Progenitor cell of endocrine pancreas (in vitro differentiated cells): ENCODE measurements at regions not wholly inside any gene's neighbourhood (a gene's known extent, or its start where the extent isn't known, plus 50 kb on each side); places are given as distances from the start of the nearest gene placed in this dataset.

ENCODE experiments used
- DNase-seq: peaks from one replicate; pipeline ENCODE4 v3.0.0; 2021; ENCODE audit warnings: low spot score; ENCODE audit not compliant: unreplicated experiment
- H3K27ac Mint-ChIP-seq: 2 replicates; pipeline ENCODE4 v1.8.0; 2021; ENCODE audit warnings: mild to moderate bottlenecking, moderate library complexity, mixed read lengths
- H3K27me3 Mint-ChIP-seq: 2 replicates; pipeline ENCODE4 v1.8.0; 2021; ENCODE audit warnings: mixed read lengths
- H3K36me3 Mint-ChIP-seq: 2 replicates; pipeline ENCODE4 v1.8.0; 2022; ENCODE audit warnings: mixed read lengths; ENCODE audit not compliant: insufficient read depth
- H3K4me1 Mint-ChIP-seq: 2 replicates; pipeline ENCODE4 v1.8.0; 2021; ENCODE audit warnings: low read depth, mixed read lengths
- H3K4me3 Mint-ChIP-seq: 2 replicates; pipeline ENCODE4 v1.8.0; 2021; ENCODE audit warnings: low read depth, mild to moderate bottlenecking, moderate library complexity, mixed read lengths
- H3K9me3 Mint-ChIP-seq: 2 replicates; pipeline ENCODE4 v1.8.0; 2021; ENCODE audit warnings: low read depth, mixed read lengths
- TF ChIP-seq, protein P1 (sequence below): fragments of 200-600 bp; sonication (generic); IDR thresholded peaks from one replicate; pipeline ENCODE4 v1.5.0; 2021; ENCODE audit warnings: antibody characterized with exemption, mild to moderate bottlenecking; ENCODE audit not compliant: unreplicated experiment

DNA sequence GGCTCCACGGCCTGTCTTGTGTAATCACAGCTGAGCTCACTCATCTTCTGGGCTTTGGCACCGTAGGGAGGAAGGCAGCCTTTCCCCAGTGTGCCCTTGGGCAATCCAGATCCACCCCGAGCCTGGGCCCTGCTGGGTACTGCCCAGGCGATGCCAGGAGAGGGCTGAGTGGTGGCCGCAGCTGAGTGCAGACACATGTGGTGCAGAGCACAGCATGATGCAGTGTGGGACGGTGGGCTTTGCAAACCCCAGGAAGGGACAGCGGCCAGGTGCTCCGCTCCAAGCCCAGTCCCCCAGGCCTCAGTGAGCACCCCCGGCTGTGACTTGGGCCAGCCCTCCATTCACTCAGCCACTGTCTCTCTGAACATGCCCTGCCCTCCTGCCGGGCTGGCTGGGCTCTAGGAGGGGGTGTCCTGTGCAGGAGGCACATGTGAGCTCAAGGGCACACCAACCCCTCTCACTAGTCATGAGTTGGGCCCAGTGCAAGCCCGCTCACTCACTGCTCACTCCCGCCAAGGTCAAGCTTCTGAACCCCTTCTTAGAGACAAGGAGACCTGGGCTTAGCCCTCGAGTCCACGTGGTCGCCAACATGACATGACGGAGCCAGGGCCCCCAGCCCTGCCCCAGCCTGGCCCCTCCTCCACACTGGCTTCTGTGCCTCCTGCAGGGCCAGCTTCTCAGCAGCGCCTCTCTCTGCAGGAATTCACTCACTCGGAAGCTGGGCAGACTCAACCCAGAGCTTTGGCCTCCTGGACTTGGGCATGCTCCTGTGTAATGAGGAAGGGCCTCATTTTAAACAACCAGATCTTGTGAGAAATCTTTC lies 77.5 kb upstream of the INSIG1 start:
- TF ChIP-seq, protein P1, sequence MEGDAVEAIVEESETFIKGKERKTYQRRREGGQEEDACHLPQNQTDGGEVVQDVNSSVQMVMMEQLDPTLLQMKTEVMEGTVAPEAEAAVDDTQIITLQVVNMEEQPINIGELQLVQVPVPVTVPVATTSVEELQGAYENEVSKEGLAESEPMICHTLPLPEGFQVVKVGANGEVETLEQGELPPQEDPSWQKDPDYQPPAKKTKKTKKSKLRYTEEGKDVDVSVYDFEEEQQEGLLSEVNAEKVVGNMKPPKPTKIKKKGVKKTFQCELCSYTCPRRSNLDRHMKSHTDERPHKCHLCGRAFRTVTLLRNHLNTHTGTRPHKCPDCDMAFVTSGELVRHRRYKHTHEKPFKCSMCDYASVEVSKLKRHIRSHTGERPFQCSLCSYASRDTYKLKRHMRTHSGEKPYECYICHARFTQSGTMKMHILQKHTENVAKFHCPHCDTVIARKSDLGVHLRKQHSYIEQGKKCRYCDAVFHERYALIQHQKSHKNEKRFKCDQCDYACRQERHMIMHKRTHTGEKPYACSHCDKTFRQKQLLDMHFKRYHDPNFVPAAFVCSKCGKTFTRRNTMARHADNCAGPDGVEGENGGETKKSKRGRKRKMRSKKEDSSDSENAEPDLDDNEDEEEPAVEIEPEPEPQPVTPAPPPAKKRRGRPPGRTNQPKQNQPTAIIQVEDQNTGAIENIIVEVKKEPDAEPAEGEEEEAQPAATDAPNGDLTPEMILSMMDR: no peak
- no peak for DNase-seq

DNA sequence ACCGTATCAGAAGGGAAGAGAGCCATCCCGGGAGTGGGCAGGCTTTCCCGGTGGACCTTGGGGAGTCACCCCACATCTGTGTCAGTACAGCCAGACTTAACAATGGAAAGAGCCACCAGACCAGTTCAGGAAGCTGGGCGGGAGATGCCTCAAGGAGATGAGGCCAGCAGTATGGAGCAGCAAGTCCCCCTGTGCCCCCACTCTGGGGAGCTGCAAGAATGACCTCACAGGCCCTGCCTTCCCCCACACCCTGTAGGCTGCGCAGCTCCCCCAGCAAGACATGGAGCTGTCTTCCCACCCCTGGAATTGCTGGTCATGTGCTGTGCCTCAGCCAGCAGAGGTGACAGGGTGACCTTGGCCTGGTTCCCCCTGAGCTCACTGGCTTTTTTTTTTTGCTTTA lies 76.8 kb upstream of the INSIG1 start:
- Mint-ChIP-seq H3K36me3 (no peaks in the 10 kb centered on the region), H3K27ac (no peak overlapping the region), H3K27me3 (peaks cover 66% of the 10 kb centered on the region), H3K4me1 (peaks cover 50% of the 10 kb centered on the region), H3K9me3 (no peaks in the 10 kb centered on the region), H3K4me3 (no peak overlapping the region)
- no peak for DNase-seq
- TF ChIP-seq, protein P1: no peak

More for the DNA sequence above, 77.5 kb upstream of the INSIG1 start:
- H3K9me3 Mint-ChIP-seq: no peaks in the 10 kb centered on the region
- H3K4me1 Mint-ChIP-seq: peaks cover 47% of the 10 kb centered on the region
- H3K27me3 Mint-ChIP-seq: peaks cover 66% of the 10 kb centered on the region
- H3K36me3 Mint-ChIP-seq: no peaks in the 10 kb centered on the region
- H3K27ac Mint-ChIP-seq: no peak overlapping the region
- no peak overlapping the region for H3K4me3 Mint-ChIP-seq

DNA sequence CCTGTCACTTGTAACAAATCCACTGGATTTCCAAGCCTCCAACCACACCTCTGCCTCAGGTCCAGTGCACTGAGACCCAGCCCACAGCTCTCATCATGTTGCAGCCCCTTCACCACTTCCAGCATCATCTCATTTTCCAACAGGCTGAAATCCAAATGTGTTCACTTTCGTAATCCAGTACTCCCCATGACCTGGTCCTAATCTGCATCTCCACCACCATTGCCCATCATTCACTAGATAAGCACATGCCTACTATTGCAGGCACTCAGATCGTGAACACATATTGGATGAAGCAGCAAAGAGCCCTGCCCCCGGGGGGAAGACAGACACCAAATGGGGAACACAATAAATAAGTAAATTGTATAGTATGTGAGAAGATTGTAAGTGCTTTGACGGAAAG lies 76.1 kb upstream of the INSIG1 start:
- Mint-ChIP-seq H3K4me3 (peak overlapping the region; percentile 25), H3K36me3 (no peaks in the 10 kb centered on the region), H3K9me3 (no peaks in the 10 kb centered on the region), H3K27me3 (peaks cover 63% of the 10 kb centered on the region), H3K27ac (no peak overlapping the region), H3K4me1 (peaks cover 50% of the 10 kb centered on the region)
- TF ChIP-seq, protein P1: no peak
- DNase-seq: no peak

DNA sequence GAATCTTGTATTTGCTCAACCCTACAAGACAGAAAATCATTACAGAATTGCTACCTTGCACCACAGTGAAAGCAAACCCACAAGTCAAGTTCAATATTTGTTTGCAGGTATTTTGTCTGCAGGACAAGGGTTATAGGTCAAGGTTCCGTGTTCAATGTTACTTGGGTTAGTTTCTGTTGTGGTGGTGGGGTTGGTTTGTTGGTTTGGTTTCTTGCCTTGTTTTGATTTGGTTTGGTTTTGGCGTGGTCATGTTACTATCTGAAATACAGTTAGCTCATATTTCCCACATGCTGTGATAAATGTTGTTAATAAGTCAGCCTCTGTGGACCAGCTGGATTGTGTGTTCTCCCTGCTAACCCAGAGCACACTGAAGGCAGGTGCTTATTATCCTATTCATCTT lies 75.6 kb upstream of the INSIG1 start:
- Mint-ChIP-seq H3K4me1 (peaks cover 50% of the 10 kb centered on the region), H3K27me3 (peaks cover 61% of the 10 kb centered on the region), H3K36me3 (no peaks in the 10 kb centered on the region), H3K9me3 (no peaks in the 10 kb centered on the region), H3K4me3 (no peak overlapping the region), H3K27ac (no peak overlapping the region)
- no peak for DNase-seq
- TF ChIP-seq, protein P1: no peak

GRCh38 chr7:155222573-155222972 lies 75.1 kb upstream of the INSIG1 start:
- TF ChIP-seq, protein P1: no peak
- Mint-ChIP-seq H3K27ac (no peak overlapping the region), H3K4me1 (peaks cover 51% of the 10 kb centered on the region), H3K4me3 (no peak overlapping the region), H3K9me3 (no peaks in the 10 kb centered on the region), H3K27me3 (peaks cover 61% of the 10 kb centered on the region), H3K36me3 (no peaks in the 10 kb centered on the region)
- DNase-seq: no peak
